ENCODE measurements at regions not wholly inside any gene's neighbourhood (a gene's known extent, or its start where the extent isn't known, plus 50 kb on each side); places are given as distances from the start of the nearest gene placed in this dataset.

DNA sequence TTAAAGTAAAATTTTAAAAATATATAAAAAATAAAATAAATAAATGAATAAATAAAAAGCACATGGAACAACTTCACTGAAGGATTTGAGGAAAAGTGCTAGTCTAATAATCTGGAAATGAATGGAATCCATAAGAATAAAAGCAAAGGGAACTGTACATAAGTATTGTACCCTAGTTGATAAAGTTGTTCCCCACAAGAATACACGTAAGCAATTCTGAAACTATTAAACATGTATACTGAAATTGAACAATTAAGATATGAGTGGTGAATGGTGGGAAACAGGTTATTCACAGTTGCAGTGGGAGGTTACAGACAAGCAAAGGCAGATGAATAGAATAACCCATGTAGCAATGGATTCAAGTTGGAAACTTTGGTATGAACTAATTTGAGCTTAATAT lies 853.2 kb upstream of the SOX9 start:
- H3K4me3 ChIP-seq (ENCODE audit: low read depth, low read length) = no peak overlapping the region
- DNase-seq (ENCODE audit: low read depth) = no peak
- TF ChIP-seq, protein P1, sequence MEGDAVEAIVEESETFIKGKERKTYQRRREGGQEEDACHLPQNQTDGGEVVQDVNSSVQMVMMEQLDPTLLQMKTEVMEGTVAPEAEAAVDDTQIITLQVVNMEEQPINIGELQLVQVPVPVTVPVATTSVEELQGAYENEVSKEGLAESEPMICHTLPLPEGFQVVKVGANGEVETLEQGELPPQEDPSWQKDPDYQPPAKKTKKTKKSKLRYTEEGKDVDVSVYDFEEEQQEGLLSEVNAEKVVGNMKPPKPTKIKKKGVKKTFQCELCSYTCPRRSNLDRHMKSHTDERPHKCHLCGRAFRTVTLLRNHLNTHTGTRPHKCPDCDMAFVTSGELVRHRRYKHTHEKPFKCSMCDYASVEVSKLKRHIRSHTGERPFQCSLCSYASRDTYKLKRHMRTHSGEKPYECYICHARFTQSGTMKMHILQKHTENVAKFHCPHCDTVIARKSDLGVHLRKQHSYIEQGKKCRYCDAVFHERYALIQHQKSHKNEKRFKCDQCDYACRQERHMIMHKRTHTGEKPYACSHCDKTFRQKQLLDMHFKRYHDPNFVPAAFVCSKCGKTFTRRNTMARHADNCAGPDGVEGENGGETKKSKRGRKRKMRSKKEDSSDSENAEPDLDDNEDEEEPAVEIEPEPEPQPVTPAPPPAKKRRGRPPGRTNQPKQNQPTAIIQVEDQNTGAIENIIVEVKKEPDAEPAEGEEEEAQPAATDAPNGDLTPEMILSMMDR (conservative IDR thresholded peaks at IDR 0.05; ENCODE audit: low read depth, low read length) = no peak

DNA sequence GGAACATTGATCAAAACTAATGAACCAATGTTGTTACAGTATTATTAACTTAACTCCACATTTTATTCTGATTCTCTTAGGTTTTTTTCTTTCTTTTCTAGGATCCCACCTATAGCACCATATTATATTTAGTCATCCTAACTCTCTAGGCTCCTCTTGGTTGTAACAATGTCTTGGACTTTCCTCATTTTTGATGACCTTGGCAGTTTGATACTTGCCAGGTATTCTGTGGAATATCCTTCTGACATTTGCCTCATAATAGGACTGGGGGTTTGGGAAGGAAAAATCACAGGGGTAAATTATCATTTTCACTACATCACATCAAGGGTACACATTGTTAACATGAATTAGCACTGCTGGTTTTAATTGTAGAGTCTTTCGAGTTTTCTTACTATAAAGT lies 851.6 kb upstream of the SOX9 start:
- DNase-seq (ENCODE audit: low read depth) = no peak
- TF ChIP-seq, protein P1 (conservative IDR thresholded peaks at IDR 0.05; ENCODE audit: low read depth, low read length) = no peak
- H3K4me3 ChIP-seq (ENCODE audit: low read depth, low read length) = no peak overlapping the region

DNA sequence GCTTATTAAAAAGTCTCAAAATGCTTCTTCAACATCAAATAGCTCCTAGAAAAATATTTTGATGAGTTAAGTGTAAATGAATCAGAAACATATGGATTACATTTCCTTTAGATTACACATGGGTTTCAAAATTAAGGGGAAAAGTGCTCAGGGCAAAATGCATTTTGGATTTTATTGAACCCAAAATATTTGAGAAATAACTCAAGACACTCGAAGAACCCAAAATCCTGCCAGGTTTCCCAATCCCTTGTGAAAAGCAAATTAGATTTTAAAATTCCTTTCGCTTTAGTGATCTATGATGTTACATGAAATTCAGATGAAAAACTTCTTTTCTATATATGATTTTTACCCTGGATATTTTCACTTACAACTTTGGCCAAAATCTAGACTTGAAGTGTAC lies 847.4 kb upstream of the SOX9 start:
- DNase-seq (ENCODE audit: low read depth) = no peak
- no peak overlapping the region for H3K4me3 ChIP-seq (ENCODE audit: low read depth, low read length)
- TF ChIP-seq, protein P1 (conservative IDR thresholded peaks at IDR 0.05; ENCODE audit: low read depth, low read length) = no peak

DNA sequence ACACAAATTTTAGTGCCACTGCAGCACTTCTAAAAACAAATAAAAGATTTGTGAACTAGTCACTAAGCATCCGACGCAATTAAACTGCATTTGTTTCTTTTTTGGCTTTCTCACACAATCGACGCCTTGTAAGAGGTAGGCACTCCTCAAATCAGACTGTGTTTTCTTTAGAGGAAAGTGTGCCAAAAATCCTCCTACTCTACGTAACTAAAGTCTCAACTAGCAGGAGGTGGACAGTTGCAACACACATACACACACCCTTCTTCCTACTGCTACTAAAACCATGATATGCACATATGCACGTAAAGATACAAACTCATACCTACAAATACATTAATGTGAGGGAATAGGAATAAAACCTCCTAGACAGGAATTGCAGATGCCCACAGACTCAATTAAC lies 844.7 kb upstream of the SOX9 start:
- H3K4me3 ChIP-seq (ENCODE audit: low read depth, low read length) = no peak overlapping the region
- DNase-seq (ENCODE audit: low read depth) = peak; percentile 31
- TF ChIP-seq, protein P1 (conservative IDR thresholded peaks at IDR 0.05; ENCODE audit: low read depth, low read length) = no peak

DNA sequence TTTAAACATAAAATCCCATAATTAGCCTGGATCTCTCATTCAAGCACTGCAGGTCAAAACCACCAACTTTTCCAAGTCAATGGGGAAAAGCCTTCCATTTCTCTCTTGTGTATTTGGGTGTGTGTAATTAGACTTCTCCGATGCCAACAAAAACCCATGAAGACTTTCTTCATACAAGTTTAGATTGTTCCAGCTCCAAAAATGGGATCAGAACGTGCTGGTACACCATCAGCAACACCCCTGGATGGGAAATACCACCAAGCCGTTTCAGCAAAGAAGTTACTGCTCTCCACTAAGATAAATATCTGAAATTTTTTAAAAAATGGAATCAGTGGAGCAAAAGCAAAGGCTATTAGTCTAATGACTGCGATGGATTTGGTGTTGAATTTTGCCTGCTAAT lies 837.3 kb upstream of the SOX9 start:
- TF ChIP-seq, protein P1 (conservative IDR thresholded peaks at IDR 0.05; ENCODE audit: low read depth, low read length) = no peak
- no peak overlapping the region for H3K4me3 ChIP-seq (ENCODE audit: low read depth, low read length)
- DNase-seq (ENCODE audit: low read depth) = no peak

DNA sequence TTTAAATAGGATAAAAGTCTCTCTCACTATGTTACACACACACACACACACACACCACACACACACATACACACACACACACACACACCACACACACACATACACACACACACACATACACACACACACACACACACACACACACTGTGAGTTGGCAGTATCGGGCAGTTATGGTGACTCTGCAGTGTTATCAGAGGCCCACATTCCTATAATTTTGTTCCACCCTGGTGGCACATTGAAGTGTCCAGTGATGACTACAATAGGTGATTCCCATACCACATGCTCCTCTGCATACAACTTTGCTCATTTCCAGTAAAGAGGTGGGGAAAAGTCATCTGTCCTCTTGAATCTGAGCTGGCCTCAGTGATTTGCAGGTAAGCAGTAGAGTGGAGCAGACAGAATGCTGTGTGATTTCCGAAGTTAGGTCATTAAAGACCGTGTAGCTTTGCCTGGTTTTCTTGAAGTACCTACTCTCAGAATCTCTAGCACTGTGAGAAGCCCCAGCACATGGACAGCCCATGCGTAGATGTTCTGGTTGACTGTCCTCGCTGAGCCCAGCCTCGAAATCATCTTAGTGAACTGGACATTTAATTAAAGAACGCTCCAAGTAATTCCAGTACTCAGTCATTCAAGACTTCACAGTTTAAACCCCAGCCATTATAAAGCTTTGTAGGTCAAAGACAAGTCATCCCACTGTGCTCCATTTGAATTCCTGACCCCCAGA lies 836.6 kb upstream of the SOX9 start:
- no peak overlapping the region for H3K4me3 ChIP-seq (ENCODE audit: low read depth, low read length)
- TF ChIP-seq, protein P1 (conservative IDR thresholded peaks at IDR 0.05; ENCODE audit: low read depth, low read length) = no peak

DNA sequence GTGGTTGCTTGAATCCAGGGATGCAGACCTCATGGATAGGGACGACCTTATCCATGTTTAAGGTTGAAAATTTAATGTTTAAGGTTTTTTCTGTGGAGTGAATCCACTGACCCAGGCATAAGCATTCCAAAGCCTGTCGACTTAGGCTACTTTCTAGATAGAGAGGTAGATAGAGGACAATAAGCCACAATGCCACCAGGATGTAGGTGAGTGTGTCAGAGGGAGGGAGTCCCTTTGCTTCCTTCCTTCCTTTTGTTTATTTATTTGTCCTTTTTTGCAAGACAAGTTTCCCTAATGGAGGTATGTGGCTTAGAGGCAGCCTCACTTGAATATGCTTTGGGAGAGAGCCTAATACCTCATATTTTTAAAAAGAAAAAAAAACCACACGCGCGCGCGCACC lies 834.2 kb upstream of the SOX9 start:
- TF ChIP-seq, protein P1 (conservative IDR thresholded peaks at IDR 0.05; ENCODE audit: low read depth, low read length) = no peak
- no peak for DNase-seq (ENCODE audit: low read depth)
- H3K4me3 ChIP-seq (ENCODE audit: low read depth, low read length) = no peak overlapping the region

More for the DNA sequence above, 836.6 kb upstream of the SOX9 start:
- DNase-seq (ENCODE audit: low read depth) = no peak
